ENCODE measurements at regions not wholly inside any gene's neighbourhood (a gene's known extent, or its start where the extent isn't known, plus 50 kb on each side); places are given as distances from the start of the nearest gene placed in this dataset.
A peak's percentile ranks its signal among the peaks of the same experiment; 100 is the strongest.

DNA sequence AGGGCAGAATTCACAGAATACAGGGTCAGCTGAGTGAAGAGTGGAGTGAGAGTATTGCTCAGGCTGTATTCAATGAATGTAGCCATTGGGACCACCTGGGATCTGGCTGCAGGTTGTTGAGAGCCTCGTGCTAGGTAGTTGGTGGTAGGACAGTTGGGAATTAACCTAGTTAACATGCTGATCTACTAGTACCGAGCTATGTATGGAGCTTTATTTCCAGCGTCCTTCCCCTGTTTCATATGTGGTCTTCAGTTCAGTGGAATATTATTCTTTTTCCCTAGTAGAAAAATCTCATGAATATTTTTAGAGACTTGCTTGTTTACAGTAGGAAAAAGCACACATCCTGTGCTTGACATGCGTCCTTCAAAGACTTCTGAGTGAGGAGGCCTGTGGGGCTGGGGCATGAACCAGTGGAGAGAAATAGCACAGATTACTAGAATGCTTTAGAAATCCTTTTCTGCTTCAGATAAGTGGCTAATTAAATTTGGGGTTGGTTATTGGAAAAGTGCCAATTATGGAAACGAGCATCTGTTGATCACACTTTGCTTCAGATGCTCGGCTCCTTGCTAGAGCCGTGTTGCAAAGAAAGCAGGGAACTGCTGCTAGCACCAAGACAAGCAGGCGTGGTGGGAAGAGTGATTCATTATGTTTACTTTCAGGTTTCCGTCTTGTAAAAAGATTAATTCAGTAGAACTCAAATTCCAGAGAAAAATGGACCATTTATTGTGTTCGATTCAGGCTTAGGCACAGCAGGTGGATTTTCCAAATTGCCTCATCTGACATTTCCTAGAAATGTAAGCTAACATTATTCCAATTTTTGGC, 53.6 kb downstream of the ARF6 start:
- no peak for DNase-seq
- Histone ChIP-seq H3K9me3 (no peaks in the 10 kb centered on the region), H3K4me1 (peaks cover 0 to 43% (median 4%) of the 10 kb centered on the region in 4 donors), H3K4me3 (no peak overlapping the region), H3K27ac (peak overlapping the region; percentile 24 to 72 (median 58)), H3K36me3 (no peaks in the 10 kb centered on the region), H3K27me3 (no peaks in the 10 kb centered on the region)
- TF ChIP-seq, protein P1, sequence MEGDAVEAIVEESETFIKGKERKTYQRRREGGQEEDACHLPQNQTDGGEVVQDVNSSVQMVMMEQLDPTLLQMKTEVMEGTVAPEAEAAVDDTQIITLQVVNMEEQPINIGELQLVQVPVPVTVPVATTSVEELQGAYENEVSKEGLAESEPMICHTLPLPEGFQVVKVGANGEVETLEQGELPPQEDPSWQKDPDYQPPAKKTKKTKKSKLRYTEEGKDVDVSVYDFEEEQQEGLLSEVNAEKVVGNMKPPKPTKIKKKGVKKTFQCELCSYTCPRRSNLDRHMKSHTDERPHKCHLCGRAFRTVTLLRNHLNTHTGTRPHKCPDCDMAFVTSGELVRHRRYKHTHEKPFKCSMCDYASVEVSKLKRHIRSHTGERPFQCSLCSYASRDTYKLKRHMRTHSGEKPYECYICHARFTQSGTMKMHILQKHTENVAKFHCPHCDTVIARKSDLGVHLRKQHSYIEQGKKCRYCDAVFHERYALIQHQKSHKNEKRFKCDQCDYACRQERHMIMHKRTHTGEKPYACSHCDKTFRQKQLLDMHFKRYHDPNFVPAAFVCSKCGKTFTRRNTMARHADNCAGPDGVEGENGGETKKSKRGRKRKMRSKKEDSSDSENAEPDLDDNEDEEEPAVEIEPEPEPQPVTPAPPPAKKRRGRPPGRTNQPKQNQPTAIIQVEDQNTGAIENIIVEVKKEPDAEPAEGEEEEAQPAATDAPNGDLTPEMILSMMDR (IDR thresholded peaks at IDR 0.05): no peak
- TF ChIP-seq POLR2A (IDR thresholded peaks at IDR 0.05): no peak

DNA sequence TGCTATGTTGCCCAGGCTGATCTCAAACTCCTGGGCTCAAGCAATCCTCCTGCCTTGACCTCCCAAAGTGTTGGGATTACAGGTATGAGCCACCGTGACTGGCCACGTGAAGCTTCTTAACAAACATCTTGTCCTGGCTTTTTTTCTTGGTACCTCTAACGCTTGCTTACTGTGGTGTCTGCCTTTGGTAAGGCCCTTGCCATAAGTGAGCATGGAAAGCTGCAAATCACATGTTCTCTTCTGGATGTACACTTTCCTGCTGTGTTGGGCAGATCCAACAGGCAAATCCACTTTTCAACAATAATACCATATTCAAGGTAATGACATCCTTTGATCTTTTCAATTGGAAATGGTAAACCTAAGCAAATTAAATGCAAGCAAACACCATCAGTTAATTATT, 54.6 kb downstream of the ARF6 start:
- Histone ChIP-seq H3K9me3 (no peaks in the 10 kb centered on the region), H3K4me3 (no peak overlapping the region), H3K4me1 (peaks cover 0 to 46% (median 3%) of the 10 kb centered on the region in 4 donors), H3K36me3 (no peaks in the 10 kb centered on the region), H3K27ac (no peak overlapping the region), H3K27me3 (no peaks in the 10 kb centered on the region)
- DNase-seq: no peak
- no peak for TF ChIP-seq POLR2A (IDR thresholded peaks at IDR 0.05)
- TF ChIP-seq, protein P1 (IDR thresholded peaks at IDR 0.05): no peak

DNA sequence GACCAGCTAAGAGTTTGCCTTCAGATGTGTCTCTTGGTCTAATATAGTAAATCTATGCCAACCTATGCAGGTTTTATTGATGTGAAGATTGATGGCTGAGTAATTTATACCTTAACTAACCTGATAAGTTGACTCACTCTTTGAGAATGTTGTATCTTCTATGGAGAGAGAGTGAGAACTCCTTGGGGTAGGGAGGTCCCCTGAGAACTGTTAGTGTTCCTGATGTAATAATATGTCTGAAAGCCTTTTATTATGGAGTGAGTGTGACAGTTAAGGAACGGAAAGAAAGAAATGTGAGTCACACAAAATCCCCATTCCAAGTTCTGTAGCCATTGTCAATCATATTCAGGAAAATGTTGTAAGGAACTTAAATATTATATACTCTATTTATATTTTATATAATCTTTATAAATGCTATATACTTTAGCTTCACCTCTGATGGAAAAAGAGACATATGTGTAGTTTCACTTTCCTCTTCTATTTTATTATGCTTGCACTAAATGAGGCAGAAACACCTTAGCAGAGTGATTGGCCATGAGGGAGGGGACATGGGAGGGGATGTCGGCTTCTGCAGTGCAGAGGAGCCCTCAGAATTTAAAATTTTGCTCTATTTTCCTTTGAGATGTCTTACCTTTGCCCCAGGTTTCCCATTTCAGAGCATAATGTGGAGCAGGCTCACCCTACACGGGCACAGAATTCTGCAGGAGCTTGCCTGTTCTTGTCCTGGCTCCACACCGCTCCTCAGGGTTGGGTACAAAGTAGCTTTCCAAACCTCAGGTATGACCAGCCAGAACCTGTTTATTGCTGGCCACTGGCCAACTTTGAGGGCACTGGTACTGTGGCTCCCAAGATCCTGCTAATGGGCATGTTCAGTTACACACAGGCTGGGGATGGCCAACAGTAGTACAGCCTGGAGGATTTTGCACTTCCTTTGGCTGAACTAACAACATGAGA, 57.7 kb downstream of the ARF6 start:
- TF ChIP-seq, protein P1 (IDR thresholded peaks at IDR 0.05): no peak
- TF ChIP-seq POLR2A (IDR thresholded peaks at IDR 0.05): no peak
- Histone ChIP-seq H3K4me3 (peak overlapping the region in 1 of 4 donors; percentile 23), H3K27ac (peak overlapping the region in 3 of 4 donors; percentile 60 to 79 (median 75)), H3K36me3 (no peaks in the 10 kb centered on the region), H3K9me3 (no peaks in the 10 kb centered on the region), H3K4me1 (peaks cover 0 to 34% (median 3%) of the 10 kb centered on the region in 4 donors), H3K27me3 (no peaks in the 10 kb centered on the region)
- DNase-seq: peak in 2 of 3 donors; percentile 74 to 83

DNA sequence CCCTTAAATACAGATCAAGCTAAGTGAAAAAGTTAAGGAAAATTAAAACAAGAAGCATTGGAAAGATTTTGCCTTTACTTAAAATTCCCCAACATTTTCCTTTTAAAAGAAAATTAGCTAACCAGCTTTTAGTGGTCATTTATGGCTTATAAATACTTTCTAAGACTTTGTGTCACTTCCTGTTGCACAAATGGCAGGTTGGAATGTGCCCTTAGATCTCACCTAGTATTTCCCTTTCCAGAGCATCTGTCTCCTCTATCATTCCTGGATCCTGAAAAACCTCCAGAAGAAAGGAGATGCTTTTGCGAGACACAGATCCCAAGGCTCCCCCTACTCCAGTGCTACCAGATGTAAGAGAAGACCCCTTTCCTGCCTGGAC, 58.3 kb downstream of the ARF6 start:
- peak in 1 of 3 donors; percentile 31 for DNase-seq
- no peaks in the 10 kb centered on the region for H3K27me3 ChIP-seq
- H3K36me3 ChIP-seq: no peaks in the 10 kb centered on the region
- no peak for TF ChIP-seq POLR2A (IDR thresholded peaks at IDR 0.05)
- TF ChIP-seq, protein P1 (IDR thresholded peaks at IDR 0.05): no peak
- H3K9me3 ChIP-seq: no peaks in the 10 kb centered on the region
- peak overlapping the region in 3 of 4 donors; percentile 60 to 79 (median 75) for H3K27ac ChIP-seq
- H3K4me1 ChIP-seq: peaks cover 0 to 27% (median 3%) of the 10 kb centered on the region in 4 donors
- H3K4me3 ChIP-seq: no peak overlapping the region

DNA sequence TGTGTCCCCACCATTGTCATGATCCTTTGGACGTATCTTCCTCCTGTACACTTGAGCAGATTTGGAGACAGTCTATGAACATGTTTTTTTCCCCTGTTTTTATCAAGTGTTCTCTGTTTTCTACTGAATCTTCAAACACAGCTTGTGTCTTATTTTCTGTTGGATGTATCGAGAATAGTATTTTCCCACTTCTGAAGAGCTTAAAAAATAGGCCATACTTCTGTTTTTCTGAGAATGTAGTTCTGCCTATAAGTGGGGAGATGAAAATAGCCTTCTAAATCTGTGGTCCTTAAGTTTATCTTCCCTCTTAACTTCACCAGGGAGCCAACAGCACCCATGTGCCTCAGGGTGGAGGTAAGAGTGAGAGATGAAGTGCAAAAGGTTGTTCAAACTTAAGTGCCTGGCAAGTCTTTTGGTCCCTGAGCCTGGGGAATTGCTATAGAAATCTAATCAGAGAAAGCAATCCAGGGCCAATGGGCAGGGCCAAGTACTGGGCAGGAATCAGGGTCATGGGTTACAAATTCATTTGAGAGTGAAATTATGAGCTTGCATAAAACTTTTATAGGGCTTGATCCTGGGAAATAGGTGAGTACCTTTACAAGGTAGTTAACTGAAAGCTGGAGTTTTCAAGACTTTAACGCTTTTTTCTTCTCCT, 58.9 kb downstream of the ARF6 start:
- Histone ChIP-seq H3K9me3 (no peaks in the 10 kb centered on the region), H3K4me3 (no peak overlapping the region), H3K36me3 (no peaks in the 10 kb centered on the region), H3K27me3 (no peaks in the 10 kb centered on the region), H3K27ac (peak overlapping the region in 3 of 4 donors; percentile 15 to 79 (median 75)), H3K4me1 (peaks cover 0 to 21% (median 3%) of the 10 kb centered on the region in 4 donors)
- TF ChIP-seq, protein P1 (IDR thresholded peaks at IDR 0.05): no peak
- TF ChIP-seq POLR2A (IDR thresholded peaks at IDR 0.05): peak in 1 of 2 donors; percentile 16
- DNase-seq: peak in 1 of 3 donors; percentile 71
